SJCRH30 (cell line): ENCODE measurements at regions not wholly inside any gene's neighbourhood (a gene's known extent, or its start where the extent isn't known, plus 50 kb on each side); places are given as distances from the start of the nearest gene placed in this dataset.

Experiments
- DNase-seq, 2 experiments: peaks; one replicate each; pipeline ENCODE4 v3.0.0-alpha.2; 2015 to 2020
- H3K27ac ChIP-seq: fragments of 250-450 bp; sonication (Bioruptor Pico); 2 replicates; pipeline ENCODE4 v1.5.1; 2020; ENCODE audit warnings: mild to moderate bottlenecking, moderate library complexity
- H3K27me3 ChIP-seq: fragments of 250-450 bp; sonication (Bioruptor Pico); 2 replicates; pipeline ENCODE4 v1.5.1; 2020; ENCODE audit warnings: mild to moderate bottlenecking, moderate library complexity
- H3K36me3 ChIP-seq: fragments of 250-450 bp; sonication (Bioruptor Pico); 2 replicates; pipeline ENCODE4 v1.5.1; 2020; ENCODE audit warnings: mild to moderate bottlenecking, moderate library complexity
- H3K4me1 ChIP-seq: fragments of 250-450 bp; sonication (Bioruptor Pico); 2 replicates; pipeline ENCODE4 v1.5.1; 2020; ENCODE audit warnings: mild to moderate bottlenecking, moderate library complexity
- H3K4me3 ChIP-seq: fragments of 250-450 bp; sonication (Bioruptor Pico); 2 replicates; pipeline ENCODE4 v1.5.1; 2020; ENCODE audit warnings: mild to moderate bottlenecking, moderate library complexity
- H3K9me3 ChIP-seq: fragments of 250-450 bp; sonication (Bioruptor Pico); replicated peaks from 2 replicates; pipeline ENCODE4 v1.5.1; 2020; ENCODE audit warnings: mild to moderate bottlenecking, moderate library complexity

DNA sequence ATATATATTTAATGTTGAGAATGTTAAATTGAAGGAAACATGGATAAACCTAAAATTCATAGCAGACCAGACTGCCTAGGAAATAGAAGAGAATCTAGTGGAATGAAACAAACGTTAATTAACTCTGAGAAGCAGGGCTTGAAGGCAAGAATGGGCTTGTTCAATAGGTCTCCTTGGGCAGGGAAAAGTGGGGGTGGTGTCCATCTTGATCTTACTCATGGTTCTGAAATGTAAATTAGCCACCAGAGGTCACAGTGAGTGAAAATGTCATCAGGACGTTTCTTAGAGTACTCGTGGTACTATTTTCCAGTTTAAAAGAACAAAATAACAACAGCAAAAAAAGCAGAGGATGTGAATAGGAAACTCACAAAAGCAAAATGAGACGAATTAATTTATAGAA is 66.8 kb upstream of the BTBD3 start:
- DNase-seq: no peak

DNA sequence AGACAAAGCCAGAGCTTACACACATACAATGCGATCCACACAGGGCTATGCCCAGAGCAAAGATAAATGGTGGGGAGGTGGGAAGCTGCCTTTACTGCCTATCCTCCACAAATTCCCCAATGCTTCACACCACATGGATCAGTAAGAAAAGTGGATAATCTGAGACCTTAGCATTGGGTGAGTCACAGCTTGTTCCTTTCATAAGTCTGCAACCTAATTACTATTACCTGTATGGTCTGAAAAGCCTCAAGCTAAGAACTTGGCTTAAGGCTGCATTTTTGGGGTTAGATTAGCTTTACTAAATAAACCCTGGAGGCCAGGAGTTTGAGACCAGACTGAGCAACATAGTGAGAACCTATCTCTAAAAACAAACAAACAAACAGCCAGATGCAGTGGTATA is 66.0 kb upstream of the BTBD3 start:
- Histone ChIP-seq H3K4me1 (no peaks in the 10 kb centered on the region; the same call in 1 of the 2 replicates), H3K36me3 (no peaks in the 10 kb centered on the region), H3K27ac (no peak overlapping the region), H3K27me3 (no peaks in the 10 kb centered on the region; the same call in 1 of the 2 replicates), H3K4me3 (no peak overlapping the region), H3K9me3 (no peaks in the 10 kb centered on the region; the same call in 1 of the 2 replicates)
- DNase-seq: no peak

More for the DNA sequence above, 66.8 kb upstream of the BTBD3 start:
- no peaks in the 10 kb centered on the region; the same call in 1 of the 2 replicates for H3K4me1 ChIP-seq
- no peaks in the 10 kb centered on the region; the same call in 1 of the 2 replicates for H3K9me3 ChIP-seq
- H3K4me3 ChIP-seq: no peak overlapping the region
- no peaks in the 10 kb centered on the region; the same call in 1 of the 2 replicates for H3K27me3 ChIP-seq
- no peak overlapping the region for H3K27ac ChIP-seq
- H3K36me3 ChIP-seq: no peaks in the 10 kb centered on the region

DNA sequence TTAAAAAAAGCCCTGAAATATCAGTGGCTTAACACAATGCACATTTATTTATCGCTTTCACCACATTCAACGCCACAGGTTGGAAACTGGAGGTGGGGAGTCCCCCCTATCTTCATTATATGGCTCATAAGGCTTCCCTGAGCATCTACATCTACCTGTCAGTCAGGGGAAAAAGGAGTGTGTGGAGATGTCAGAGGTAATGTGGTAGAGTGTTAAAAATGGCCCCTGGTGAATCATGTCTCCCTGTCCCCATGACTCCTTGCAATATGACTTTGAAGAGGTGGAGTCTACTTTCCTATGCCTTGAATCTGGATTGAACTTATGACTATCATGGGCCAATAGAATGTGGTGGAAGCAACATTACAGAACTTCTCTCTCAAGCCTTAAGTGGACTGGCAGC is 65.5 kb upstream of the BTBD3 start:
- H3K4me1 ChIP-seq: no peaks in the 10 kb centered on the region; the same call in 1 of the 2 replicates
- H3K9me3 ChIP-seq: no peaks in the 10 kb centered on the region; the same call in 1 of the 2 replicates
- DNase-seq: no peak
- no peak overlapping the region for H3K4me3 ChIP-seq
- H3K36me3 ChIP-seq: no peaks in the 10 kb centered on the region
- H3K27ac ChIP-seq: no peak overlapping the region
- H3K27me3 ChIP-seq: no peaks in the 10 kb centered on the region; the same call in 1 of the 2 replicates

DNA sequence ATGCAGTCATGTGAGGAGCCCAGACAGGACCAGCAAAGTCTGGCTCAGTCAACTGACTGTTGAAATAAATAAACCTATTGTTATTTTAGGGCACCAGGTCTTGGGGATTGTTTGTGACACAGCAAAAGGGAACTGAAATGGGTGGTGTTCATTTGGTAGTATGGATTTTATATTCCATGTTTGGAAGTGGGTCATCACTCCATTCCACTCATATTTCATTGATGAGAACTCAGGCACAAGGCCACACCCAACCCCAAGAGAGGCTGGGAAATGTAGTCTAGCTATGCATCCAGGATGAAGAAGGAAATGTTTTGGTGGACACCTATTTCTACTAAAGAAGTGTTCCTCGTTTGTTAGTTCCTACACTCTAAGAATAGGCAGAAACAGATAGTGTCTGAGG is 64.9 kb upstream of the BTBD3 start:
- no peak overlapping the region for H3K27ac ChIP-seq
- H3K36me3 ChIP-seq: no peaks in the 10 kb centered on the region
- no peak for DNase-seq
- no peaks in the 10 kb centered on the region; the same call in 1 of the 2 replicates for H3K27me3 ChIP-seq
- H3K9me3 ChIP-seq: no peaks in the 10 kb centered on the region; the same call in 1 of the 2 replicates
- no peaks in the 10 kb centered on the region; the same call in 1 of the 2 replicates for H3K4me1 ChIP-seq
- H3K4me3 ChIP-seq: no peak overlapping the region

DNA sequence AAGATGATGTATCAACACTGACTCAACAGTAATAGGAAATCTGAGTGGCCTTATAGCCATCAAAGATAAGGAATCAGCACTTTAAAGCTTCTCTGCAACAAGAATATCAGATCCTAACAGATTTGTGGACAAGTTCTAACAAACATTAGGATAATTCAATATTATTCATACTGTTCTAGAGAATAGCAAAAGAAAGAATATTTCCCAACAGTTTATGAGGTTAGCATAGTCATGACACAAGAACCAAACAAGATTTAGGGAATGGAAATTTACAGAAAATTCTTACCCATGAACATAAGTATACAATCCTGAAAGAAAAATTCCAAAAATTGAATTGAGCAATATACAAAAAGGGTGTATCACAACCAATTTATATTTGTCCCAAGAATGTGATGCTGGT is 64.3 kb upstream of the BTBD3 start:
- DNase-seq: no peak
- no peaks in the 10 kb centered on the region; the same call in 1 of the 2 replicates for H3K9me3 ChIP-seq
- no peak overlapping the region for H3K4me3 ChIP-seq
- H3K36me3 ChIP-seq: no peaks in the 10 kb centered on the region
- H3K4me1 ChIP-seq: no peaks in the 10 kb centered on the region; the same call in 1 of the 2 replicates
- H3K27ac ChIP-seq: no peak overlapping the region
- no peaks in the 10 kb centered on the region; the same call in 1 of the 2 replicates for H3K27me3 ChIP-seq

DNA sequence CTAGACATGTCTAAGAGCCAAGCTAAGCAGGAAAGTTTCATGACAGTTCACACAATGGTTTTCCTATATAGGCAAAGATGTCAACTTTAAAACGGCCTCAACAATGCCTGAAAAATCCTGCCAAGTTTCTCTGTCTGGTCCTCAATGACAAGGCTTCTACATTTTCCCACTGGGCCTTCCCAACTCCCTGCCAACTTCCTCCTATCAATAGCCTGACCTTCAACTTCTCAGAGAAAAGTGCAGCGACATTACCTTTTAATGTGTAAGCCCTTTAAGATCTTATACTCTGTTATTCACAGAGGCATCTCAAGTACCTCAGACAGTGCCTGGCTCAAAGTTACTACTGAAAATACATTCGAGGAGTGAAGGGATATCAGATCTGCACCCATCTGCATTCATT is 56.2 kb upstream of the BTBD3 start:
- no peak for DNase-seq
- Histone ChIP-seq H3K4me3 (no peak overlapping the region), H3K27me3 (no peaks in the 10 kb centered on the region)

DNA sequence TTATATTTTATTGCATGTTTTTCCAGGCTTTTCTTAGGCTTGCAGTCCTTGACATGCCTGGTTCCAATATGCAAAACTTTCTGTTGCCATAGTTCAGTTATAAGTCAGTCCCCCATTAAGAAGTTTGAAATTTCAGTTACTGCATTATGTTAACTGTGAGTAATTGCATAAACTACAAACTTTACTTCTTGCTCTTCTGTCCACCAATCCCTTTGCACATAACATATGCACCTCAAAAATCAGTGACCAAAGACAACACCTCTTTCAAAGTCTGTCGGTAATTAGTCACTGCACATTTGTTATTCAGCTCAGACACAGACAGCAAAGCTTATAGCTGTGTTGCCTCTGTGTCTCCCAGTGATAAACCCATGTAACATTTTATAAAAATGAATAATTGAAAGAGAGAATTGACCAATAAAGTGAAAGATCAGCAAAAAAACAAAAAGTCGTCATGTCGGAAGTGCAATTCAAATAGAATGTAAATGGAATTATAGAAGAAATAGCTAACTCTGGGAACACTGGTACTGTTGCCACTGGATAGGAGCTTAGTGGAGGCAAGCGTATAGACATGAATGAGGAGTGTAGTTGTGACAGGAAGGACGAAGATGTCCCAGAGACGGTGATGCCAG is 50.3 kb upstream of the BTBD3 start:
- Histone ChIP-seq H3K4me1 (no peaks in the 10 kb centered on the region), H3K9me3 (no peaks in the 10 kb centered on the region), H3K27me3 (no peaks in the 10 kb centered on the region), H3K4me3 (no peak overlapping the region), H3K36me3 (no peaks in the 10 kb centered on the region), H3K27ac (no peak overlapping the region)
- DNase-seq: no peak

More for the DNA sequence above, 56.2 kb upstream of the BTBD3 start:
- H3K27ac ChIP-seq: no peak overlapping the region
- no peaks in the 10 kb centered on the region for H3K9me3 ChIP-seq
- no peaks in the 10 kb centered on the region for H3K36me3 ChIP-seq
- no peaks in the 10 kb centered on the region for H3K4me1 ChIP-seq
